Stimulated activated CD4-positive, alpha-beta T cell treated with anti-CD3 and anti-CD28 coated beads, Interleukin-4, amount 100 ng/mL, for 4 hours (primary cell): ENCODE measurements at regions not wholly inside any gene's neighbourhood (a gene's known extent, or its start where the extent isn't known, plus 50 kb on each side); places are given as distances from the start of the nearest gene placed in this dataset.
"Not testable (repeated sequence)": the region's sequence is repeated elsewhere in the genome, so short reads cannot be mapped to it uniquely, and the experiment has no call there.

Experiments
- DNase-seq, 2 experiments: peaks; one replicate each; pipeline ENCODE4 v3.0.0-alpha.2; 2020

- no peak for DNase-seq
These were observed 128.8 kb upstream of the IL12A start for GRCh38 chr3:159859836-159860235.

- DNase-seq = no peak
These were observed 128.1 kb upstream of the IL12A start for GRCh38 chr3:159860269-159861116.

GRCh38 chr3:159861369-159861987, 127.2 kb upstream of the IL12A start:
- no peak for DNase-seq

- no peak for DNase-seq
These were observed 123.5 kb upstream of the IL12A start for GRCh38 chr3:159865041-159865579.

GRCh38 chr3:159866201-159866746, 122.4 kb upstream of the IL12A start:
- DNase-seq = no peak

GRCh38 chr3:159867372-159867771, 121.3 kb upstream of the IL12A start:
- no peak for DNase-seq

GRCh38 chr3:159870723-159871122, 117.9 kb upstream of the IL12A start:
- DNase-seq = no peak

- no peak for DNase-seq
These were observed 116.1 kb upstream of the IL12A start for GRCh38 chr3:159872374-159873109.

GRCh38 chr3:159875116-159875515, 113.5 kb upstream of the IL12A start:
- no peak for DNase-seq

GRCh38 chr3:159877924-159878323, 110.7 kb upstream of the IL12A start:
- DNase-seq = no peak

GRCh38 chr3:159879146-159879545, 109.5 kb upstream of the IL12A start:
- DNase-seq = no peak

GRCh38 chr3:159879598-159879997, 109.0 kb upstream of the IL12A start:
- no peak for DNase-seq

- no peak for DNase-seq
These were observed 107.4 kb upstream of the IL12A start for GRCh38 chr3:159881208-159881607.

GRCh38 chr3:159881828-159882309, 106.8 kb upstream of the IL12A start:
- DNase-seq = no peak

GRCh38 chr3:159882367-159882766, 106.3 kb upstream of the IL12A start:
- no peak for DNase-seq

- DNase-seq = no peak
These were observed 105.5 kb upstream of the IL12A start for GRCh38 chr3:159882790-159883779.

GRCh38 chr3:159884661-159885402, 103.8 kb upstream of the IL12A start:
- DNase-seq = no peak

- no peak for DNase-seq
These were observed 102.6 kb upstream of the IL12A start for GRCh38 chr3:159886050-159886449.

- DNase-seq = not testable (repeated sequence)
These were observed 102.1 kb upstream of the IL12A start for GRCh38 chr3:159886530-159886929.

GRCh38 chr3:159887168-159887567, 101.5 kb upstream of the IL12A start:
- no peak for DNase-seq

GRCh38 chr3:159887911-159888310, 100.7 kb upstream of the IL12A start:
- no peak for DNase-seq
